ENCODE measurements at regions not wholly inside any gene's neighbourhood (a gene's known extent, or its start where the extent isn't known, plus 50 kb on each side); places are given as distances from the start of the nearest gene placed in this dataset.
"Not testable (repeated sequence)": the region's sequence is repeated elsewhere in the genome, so short reads cannot be mapped to it uniquely, and the experiment has no call there.

- no peak overlapping the region for H3K27ac Mint-ChIP-seq
- CTCF ChIA-PET: no interaction called here
- H3K4me1 Mint-ChIP-seq (ENCODE audit: low read depth): no peaks in the 10 kb centered on the region
- intact Hi-C loops (cut with micrococcal nuclease): no loop called here
- no peak overlapping the region for H3K4me3 Mint-ChIP-seq
- no peaks in the 10 kb centered on the region for H3K36me3 Mint-ChIP-seq (ENCODE audit: low read depth)
- H3K27me3 Mint-ChIP-seq (ENCODE audit: low read depth): peaks cover 2% of the 10 kb centered on the region
- no peak for DNase-seq
- no peaks in the 10 kb centered on the region for H3K9me3 Mint-ChIP-seq
Measured at GRCh38 chr7:123351516-123352505, 152.0 kb upstream of the SLC13A1 start.

GRCh38 chr7:123351027-123351426 is 151.3 kb upstream of the SLC13A1 start:
- H3K27me3 Mint-ChIP-seq (ENCODE audit: low read depth): peaks cover 2% of the 10 kb centered on the region
- intact Hi-C loops (cut with micrococcal nuclease): no loop called here
- no peaks in the 10 kb centered on the region for H3K4me1 Mint-ChIP-seq (ENCODE audit: low read depth)
- H3K27ac Mint-ChIP-seq: no peak overlapping the region
- CTCF ChIA-PET: no interaction called here
- H3K4me3 Mint-ChIP-seq: no peak overlapping the region
- no peaks in the 10 kb centered on the region for H3K36me3 Mint-ChIP-seq (ENCODE audit: low read depth)
- H3K9me3 Mint-ChIP-seq: no peaks in the 10 kb centered on the region
- DNase-seq: no peak

DNA sequence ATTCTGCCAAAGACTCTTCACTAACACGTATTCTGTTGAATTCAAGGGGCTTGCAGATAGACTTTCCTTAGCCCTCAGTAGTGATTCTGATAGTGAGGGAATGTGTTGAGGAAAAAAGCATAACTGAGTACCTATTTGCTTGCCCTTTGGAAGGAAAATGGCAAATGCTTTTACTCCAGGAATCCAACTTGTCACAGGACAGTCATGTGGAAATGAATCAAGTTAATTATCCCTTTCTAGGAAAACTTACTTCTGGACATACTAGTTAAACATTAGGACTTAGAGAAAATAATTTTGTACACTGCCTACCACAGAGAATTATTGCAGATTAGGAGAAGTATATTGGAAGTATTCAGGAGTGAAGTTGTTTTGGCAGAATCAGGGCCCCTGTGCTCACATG is 148.9 kb upstream of the SLC13A1 start:
- Mint-ChIP-seq H3K36me3 (ENCODE audit: low read depth) (no peaks in the 10 kb centered on the region), H3K27me3 (ENCODE audit: low read depth) (peaks cover 2% of the 10 kb centered on the region), H3K27ac (no peak overlapping the region), H3K4me1 (ENCODE audit: low read depth) (no peaks in the 10 kb centered on the region), H3K4me3 (no peak overlapping the region), H3K9me3 (no peaks in the 10 kb centered on the region)
- CTCF ChIA-PET: no interaction called here
- no peak for DNase-seq
- intact Hi-C loops (cut with micrococcal nuclease): no loop called here

GRCh38 chr7:123346766-123347165 is 147.0 kb upstream of the SLC13A1 start:
- DNase-seq: no peak
- no peak overlapping the region for H3K4me3 Mint-ChIP-seq
- no peaks in the 10 kb centered on the region for H3K9me3 Mint-ChIP-seq
- no peaks in the 10 kb centered on the region for H3K27me3 Mint-ChIP-seq (ENCODE audit: low read depth)
- no peak overlapping the region for H3K27ac Mint-ChIP-seq
- no peaks in the 10 kb centered on the region for H3K36me3 Mint-ChIP-seq (ENCODE audit: low read depth)
- CTCF ChIA-PET: no interaction called here
- no peaks in the 10 kb centered on the region for H3K4me1 Mint-ChIP-seq (ENCODE audit: low read depth)
- intact Hi-C loops (cut with micrococcal nuclease): no loop called here

DNA sequence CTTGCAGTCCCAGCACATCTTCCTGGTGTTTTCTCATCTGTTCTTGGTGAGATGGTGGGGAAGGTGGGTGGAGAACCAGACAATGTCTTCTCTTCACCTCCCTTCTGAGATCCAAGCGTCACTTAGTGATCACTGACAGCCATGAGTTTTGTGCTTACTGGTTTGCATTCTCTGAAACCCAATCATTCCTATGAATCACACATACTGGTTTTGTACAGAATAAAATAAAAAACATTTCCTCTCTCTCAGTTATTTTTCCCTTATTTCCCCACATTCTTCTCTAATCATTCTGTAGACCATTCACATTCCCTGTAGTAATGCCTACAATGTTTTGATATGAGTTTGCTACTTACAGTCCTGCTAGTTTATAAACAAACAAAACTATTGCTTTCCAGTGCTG is 143.8 kb upstream of the SLC13A1 start:
- no peaks in the 10 kb centered on the region for H3K4me1 Mint-ChIP-seq (ENCODE audit: low read depth)
- no peak for DNase-seq
- H3K4me3 Mint-ChIP-seq: no peak overlapping the region
- no peak overlapping the region for H3K27ac Mint-ChIP-seq
- CTCF ChIA-PET: no interaction called here
- no peaks in the 10 kb centered on the region for H3K9me3 Mint-ChIP-seq
- intact Hi-C loops (cut with micrococcal nuclease): no loop called here
- H3K27me3 Mint-ChIP-seq (ENCODE audit: low read depth): no peaks in the 10 kb centered on the region
- H3K36me3 Mint-ChIP-seq (ENCODE audit: low read depth): no peaks in the 10 kb centered on the region

GRCh38 chr7:123341102-123341501 is 141.3 kb upstream of the SLC13A1 start:
- CTCF ChIA-PET: no interaction called here

DNA sequence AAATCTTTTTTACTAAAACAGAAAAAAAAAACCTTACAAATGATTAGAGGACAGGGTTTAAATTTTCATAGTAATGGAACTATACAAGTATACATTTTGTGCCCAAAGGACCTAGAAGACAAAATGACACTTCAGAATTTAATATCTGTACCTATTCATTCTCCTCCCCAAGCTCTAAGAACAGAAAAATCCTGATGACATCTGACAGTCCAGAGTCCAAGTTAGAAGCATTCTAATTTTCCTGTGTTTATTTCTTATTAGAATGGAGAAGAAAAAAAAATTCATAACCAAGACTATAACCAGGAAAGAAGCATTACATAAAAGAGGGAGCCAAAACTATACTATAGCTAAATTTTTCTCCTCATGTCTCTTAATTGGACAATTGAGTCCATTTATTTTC is 138.9 kb upstream of the SLC13A1 start:
- CTCF ChIA-PET: no interaction called here

More at GRCh38 chr7:123341102-123341501, 141.3 kb upstream of the SLC13A1 start:
- H3K27ac Mint-ChIP-seq: no peak overlapping the region
- intact Hi-C loops (cut with micrococcal nuclease): no loop called here
- H3K36me3 Mint-ChIP-seq (ENCODE audit: low read depth): no peaks in the 10 kb centered on the region
- no peak overlapping the region for H3K4me3 Mint-ChIP-seq
- H3K27me3 Mint-ChIP-seq (ENCODE audit: low read depth): no peaks in the 10 kb centered on the region
- H3K4me1 Mint-ChIP-seq (ENCODE audit: low read depth): no peaks in the 10 kb centered on the region
- no peak for DNase-seq
- peaks cover 1% of the 10 kb centered on the region for H3K9me3 Mint-ChIP-seq

DNA sequence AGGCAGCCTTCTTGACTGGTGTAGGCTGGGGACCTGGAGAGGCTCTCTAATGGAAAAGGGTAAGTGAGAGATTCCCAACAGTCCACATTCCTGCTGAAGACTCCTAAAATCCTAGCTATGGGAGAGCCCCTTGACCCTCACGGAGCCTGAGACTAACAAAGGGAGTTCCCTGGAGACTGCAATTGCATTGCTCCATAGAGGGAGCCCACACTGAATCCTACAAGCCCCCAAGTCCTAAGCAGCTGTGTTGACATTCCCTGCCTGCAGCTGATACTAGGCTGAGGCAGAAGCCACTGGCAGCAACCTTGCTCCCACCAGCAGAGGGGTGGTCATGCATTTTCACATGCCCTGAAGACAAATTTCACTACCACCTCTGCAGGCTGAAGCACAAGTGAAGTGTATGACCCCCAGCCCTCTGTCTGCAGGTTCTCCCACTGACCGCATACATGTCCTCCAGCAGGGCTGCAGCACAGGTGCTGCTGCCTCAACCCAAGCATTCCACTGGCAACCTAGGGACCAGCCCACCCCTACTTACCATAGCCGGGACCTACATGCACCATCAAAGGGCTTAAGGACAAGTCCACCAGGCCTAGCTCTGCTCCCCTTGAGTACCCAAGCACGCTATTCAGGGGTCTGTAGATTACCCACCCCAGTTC is 130.3 kb upstream of the SLC13A1 start:
- intact Hi-C loops (cut with micrococcal nuclease): no loop called here
- DNase-seq: no peak
- Mint-ChIP-seq H3K4me1 (ENCODE audit: low read depth) (no peaks in the 10 kb centered on the region), H3K27me3 (ENCODE audit: low read depth) (no peaks in the 10 kb centered on the region), H3K36me3 (ENCODE audit: low read depth) (no peaks in the 10 kb centered on the region), H3K27ac (no peak overlapping the region), H3K9me3 (peaks cover 5% of the 10 kb centered on the region), H3K4me3 (no peak overlapping the region)
- CTCF ChIA-PET: no interaction called here

More for the DNA sequence above, 138.9 kb upstream of the SLC13A1 start:
- intact Hi-C loops (cut with micrococcal nuclease): no loop called here
- H3K27ac Mint-ChIP-seq: no peak overlapping the region
- H3K4me3 Mint-ChIP-seq: no peak overlapping the region
- DNase-seq: no peak
- H3K27me3 Mint-ChIP-seq (ENCODE audit: low read depth): no peaks in the 10 kb centered on the region
- H3K36me3 Mint-ChIP-seq (ENCODE audit: low read depth): no peaks in the 10 kb centered on the region
- H3K9me3 Mint-ChIP-seq: peaks cover 1% of the 10 kb centered on the region
- no peaks in the 10 kb centered on the region for H3K4me1 Mint-ChIP-seq (ENCODE audit: low read depth)

DNA sequence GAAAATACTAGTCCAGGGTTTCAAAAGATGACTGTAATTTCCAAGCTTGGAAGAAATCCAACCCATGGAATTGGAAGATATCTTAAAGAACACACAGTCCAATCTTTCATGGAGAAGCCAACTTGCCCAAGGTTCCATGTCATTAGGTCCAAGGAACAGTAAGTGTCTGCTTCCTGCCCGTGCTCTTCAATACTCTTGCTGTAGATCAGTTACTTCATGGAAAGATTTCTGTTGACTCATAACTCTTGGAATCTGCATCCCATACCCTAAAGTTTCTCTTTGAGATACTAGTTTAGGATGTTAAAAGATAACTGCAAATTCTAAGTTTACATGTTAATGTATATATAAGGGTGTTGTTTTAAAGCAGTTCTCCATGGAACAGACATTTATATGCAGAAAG is 127.9 kb upstream of the SLC13A1 start:
- peaks cover 17% of the 10 kb centered on the region for H3K9me3 Mint-ChIP-seq
- H3K27me3 Mint-ChIP-seq (ENCODE audit: low read depth): no peaks in the 10 kb centered on the region
- DNase-seq: no peak
- CTCF ChIA-PET: interaction anchor here (1.1 kb wide), 1 partner anchor 19 kb away, joined by 4 read pairs; no protein-coding TSS in a partner anchor
- intact Hi-C loops (cut with micrococcal nuclease): no loop called here
- no peak overlapping the region for H3K4me3 Mint-ChIP-seq
- no peak overlapping the region for H3K27ac Mint-ChIP-seq
- no peaks in the 10 kb centered on the region for H3K4me1 Mint-ChIP-seq (ENCODE audit: low read depth)
- H3K36me3 Mint-ChIP-seq (ENCODE audit: low read depth): no peaks in the 10 kb centered on the region

- no peak overlapping the region for H3K27ac Mint-ChIP-seq
Measured at GRCh38 chr7:123324283-123324682, 124.5 kb upstream of the SLC13A1 start.

GRCh38 chr7:123323689-123324088 is 123.9 kb upstream of the SLC13A1 start:
- peaks cover 25% of the 10 kb centered on the region for H3K9me3 Mint-ChIP-seq
- no peak for DNase-seq
- no peak overlapping the region for H3K4me3 Mint-ChIP-seq
- intact Hi-C loops (cut with micrococcal nuclease): no loop called here
- H3K4me1 Mint-ChIP-seq (ENCODE audit: low read depth): no peaks in the 10 kb centered on the region
- CTCF ChIA-PET: no interaction called here
- no peak overlapping the region for H3K27ac Mint-ChIP-seq
- no peaks in the 10 kb centered on the region for H3K27me3 Mint-ChIP-seq (ENCODE audit: low read depth)
- H3K36me3 Mint-ChIP-seq (ENCODE audit: low read depth): peaks cover 2% of the 10 kb centered on the region

More at GRCh38 chr7:123324283-123324682, 124.5 kb upstream of the SLC13A1 start:
- no peak for DNase-seq
- Mint-ChIP-seq H3K9me3 (peaks cover 25% of the 10 kb centered on the region), H3K4me1 (ENCODE audit: low read depth) (no peaks in the 10 kb centered on the region), H3K4me3 (no peak overlapping the region), H3K27me3 (ENCODE audit: low read depth) (no peaks in the 10 kb centered on the region), H3K36me3 (ENCODE audit: low read depth) (peaks cover 2% of the 10 kb centered on the region)
- intact Hi-C loops (cut with micrococcal nuclease): no loop called here
- CTCF ChIA-PET: no interaction called here

DNA sequence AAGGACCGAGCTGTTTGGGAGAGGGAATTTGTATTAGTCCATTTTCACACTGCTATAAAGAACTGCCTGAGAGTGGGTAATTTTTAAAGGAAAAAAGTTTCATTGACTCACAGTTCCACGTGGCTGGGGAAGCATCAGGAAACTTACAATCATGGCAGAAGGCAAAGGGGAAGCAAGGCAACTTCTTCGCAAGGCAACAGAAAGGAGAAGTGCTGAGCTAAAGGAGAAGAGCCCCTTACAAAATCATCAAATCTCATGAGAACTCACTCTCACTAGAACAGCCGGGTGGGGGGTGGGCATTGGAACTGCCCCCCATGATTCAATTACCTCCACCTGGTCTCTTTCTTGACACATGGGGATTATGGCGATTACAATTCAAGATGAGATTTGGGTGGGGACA is 121.8 kb upstream of the SLC13A1 start:
- H3K4me3 Mint-ChIP-seq; H3K27me3 Mint-ChIP-seq (ENCODE audit: low read depth); H3K27ac Mint-ChIP-seq; DNase-seq; CTCF ChIA-PET; H3K36me3 Mint-ChIP-seq (ENCODE audit: low read depth); H3K4me1 Mint-ChIP-seq (ENCODE audit: low read depth); intact Hi-C loops (cut with micrococcal nuclease): not testable (repeated sequence)
- peaks cover 26% of the 10 kb centered on the region for H3K9me3 Mint-ChIP-seq

- no peak for DNase-seq
- H3K36me3 Mint-ChIP-seq (ENCODE audit: low read depth): peaks cover 2% of the 10 kb centered on the region
- H3K4me1 Mint-ChIP-seq (ENCODE audit: low read depth): no peaks in the 10 kb centered on the region
- H3K4me3 Mint-ChIP-seq: no peak overlapping the region
- no peak overlapping the region for H3K27ac Mint-ChIP-seq
- peaks cover 26% of the 10 kb centered on the region for H3K9me3 Mint-ChIP-seq
- no peaks in the 10 kb centered on the region for H3K27me3 Mint-ChIP-seq (ENCODE audit: low read depth)
- intact Hi-C loops (cut with micrococcal nuclease): no loop called here
- CTCF ChIA-PET: no interaction called here
Measured at GRCh38 chr7:123319911-123320310, 120.1 kb upstream of the SLC13A1 start.
